OCI-LY3 (cell line): ENCODE measurements at regions not wholly inside any gene's neighbourhood (a gene's known extent, or its start where the extent isn't known, plus 50 kb on each side); places are given as distances from the start of the nearest gene placed in this dataset.

ENCODE experiments used
- EZH2phosphoT487 ChIP-seq: fragments of 200-600 bp; shearing (Covaris generic); IDR thresholded peaks from 2 replicates; pipeline ENCODE4 v1.6.1; 2018; ENCODE audit warnings: antibody characterized with exemption, mixed run types, low read depth
- TF ChIP-seq, protein P1 (sequence below): fragments of 200-600, 300-600 bp; sonication (generic); IDR thresholded peaks from 2 replicates; pipeline ENCODE4 v1.5.1; 2014; ENCODE audit warnings: antibody characterized with exemption, low read length, low read depth

DNA sequence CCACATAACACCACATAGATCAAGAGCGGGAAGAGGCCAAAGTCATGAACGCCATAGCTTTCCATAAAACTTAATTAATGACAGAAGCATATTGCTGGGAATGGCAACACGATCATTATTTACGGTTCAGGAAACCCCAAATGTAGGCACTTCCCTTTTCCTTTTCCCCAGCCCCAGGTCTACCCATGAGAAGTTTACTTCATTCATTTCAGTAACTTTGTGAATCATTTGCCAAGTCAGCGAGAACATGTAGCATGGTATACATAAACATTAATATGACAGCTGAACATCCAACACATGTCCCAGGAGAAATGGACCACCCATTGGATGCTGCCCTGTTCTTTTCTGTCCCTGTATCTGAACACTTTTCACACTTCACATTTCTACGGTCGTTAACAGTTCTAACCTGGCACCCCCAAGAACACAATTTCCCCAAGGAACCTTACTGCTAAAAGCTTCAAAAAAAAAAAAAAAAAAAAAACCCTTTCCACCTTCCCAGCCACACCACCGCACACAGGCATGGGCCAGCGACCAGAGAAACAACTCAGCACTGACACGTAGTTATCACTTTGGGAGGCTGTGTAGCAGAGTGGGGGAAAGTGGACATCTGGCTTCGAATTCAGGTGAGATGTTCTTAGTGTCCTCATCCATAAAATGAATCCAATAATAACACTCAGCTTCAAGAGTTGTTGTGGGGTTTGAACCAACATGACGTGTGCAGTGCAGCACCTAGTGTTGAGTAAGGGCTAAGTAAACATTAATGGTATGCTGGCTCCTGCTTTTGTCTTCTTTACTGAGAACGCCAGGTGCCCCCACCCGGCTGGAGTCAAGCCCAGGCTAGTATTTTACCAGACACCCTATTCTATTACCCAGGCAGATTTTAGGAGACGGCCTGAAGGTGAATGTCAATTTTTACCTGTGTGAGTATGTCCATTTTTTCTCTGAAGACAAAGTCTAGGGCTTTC is 371.5 kb downstream of the LNPK start:
- TF ChIP-seq EZH2phosphoT487, result no peak
- TF ChIP-seq, protein P1, sequence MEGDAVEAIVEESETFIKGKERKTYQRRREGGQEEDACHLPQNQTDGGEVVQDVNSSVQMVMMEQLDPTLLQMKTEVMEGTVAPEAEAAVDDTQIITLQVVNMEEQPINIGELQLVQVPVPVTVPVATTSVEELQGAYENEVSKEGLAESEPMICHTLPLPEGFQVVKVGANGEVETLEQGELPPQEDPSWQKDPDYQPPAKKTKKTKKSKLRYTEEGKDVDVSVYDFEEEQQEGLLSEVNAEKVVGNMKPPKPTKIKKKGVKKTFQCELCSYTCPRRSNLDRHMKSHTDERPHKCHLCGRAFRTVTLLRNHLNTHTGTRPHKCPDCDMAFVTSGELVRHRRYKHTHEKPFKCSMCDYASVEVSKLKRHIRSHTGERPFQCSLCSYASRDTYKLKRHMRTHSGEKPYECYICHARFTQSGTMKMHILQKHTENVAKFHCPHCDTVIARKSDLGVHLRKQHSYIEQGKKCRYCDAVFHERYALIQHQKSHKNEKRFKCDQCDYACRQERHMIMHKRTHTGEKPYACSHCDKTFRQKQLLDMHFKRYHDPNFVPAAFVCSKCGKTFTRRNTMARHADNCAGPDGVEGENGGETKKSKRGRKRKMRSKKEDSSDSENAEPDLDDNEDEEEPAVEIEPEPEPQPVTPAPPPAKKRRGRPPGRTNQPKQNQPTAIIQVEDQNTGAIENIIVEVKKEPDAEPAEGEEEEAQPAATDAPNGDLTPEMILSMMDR, result peak; percentile 17; the same call in 1 of the 2 replicates
